Gastroesophageal sphincter (tissue), 3 donors: ENCODE measurements at regions not wholly inside any gene's neighbourhood (a gene's known extent, or its start where the extent isn't known, plus 50 kb on each side); places are given as distances from the start of the nearest gene placed in this dataset.

ENCODE experiments used
- CTCF ChIP-seq, 4 experiments: fragments of 200-600 bp in 2 of 4; fragments of 450-650 bp in 2 of 4; sonication (generic) in 1 of 4; IDR thresholded peaks; one replicate each; pipeline ENCODE4 v1.5.1; 2017 to 2019; ENCODE audit warnings: antibody characterized with exemption in 4 of 4, mild to moderate bottlenecking in 2 of 4, moderate library complexity in 2 of 4
- EP300 ChIP-seq: sonication (generic); formaldehyde crosslinking; IDR thresholded peaks from one replicate; pipeline ENCODE4 v1.6.1; 2017; ENCODE audit warnings: antibody characterized with exemption, mild to moderate bottlenecking
- POLR2A ChIP-seq, 2 donors: fragments of 450-650 bp; IDR thresholded peaks; one replicate each; pipeline ENCODE4 v1.6.1; 2017; ENCODE audit warnings: antibody characterized with exemption in 2 of 2, mild to moderate bottlenecking in 2 of 2, moderate library complexity in 1 of 2
- POLR2AphosphoS5 ChIP-seq: sonication (generic); formaldehyde crosslinking; IDR thresholded peaks from one replicate; pipeline ENCODE4 v1.6.1; 2017; ENCODE audit warnings: antibody characterized with exemption

GRCh38 chr6:87935196-87935595 lies 112.4 kb upstream of the SPACA1 start:
- TF ChIP-seq CTCF (IDR thresholded peaks at IDR 0.05) = no peak
- no peak for TF ChIP-seq POLR2A (IDR thresholded peaks at IDR 0.05)
- TF ChIP-seq EP300 = no peak
- TF ChIP-seq POLR2AphosphoS5 = no peak
